GM23338 (cell line): ENCODE measurements at regions not wholly inside any gene's neighbourhood (a gene's known extent, or its start where the extent isn't known, plus 50 kb on each side); places are given as distances from the start of the nearest gene placed in this dataset.

Source experiments
- ATAC-seq: fragments of 200-7000 bp; cut with Tn5 transposase; 3 replicates; pipeline ENCODE4 v1.9.1; 2020
- DNase-seq: peaks from one replicate; pipeline ENCODE4 v3.0.0-alpha.2; 2015; ENCODE audit warnings: low spot score
- H2AFZ ChIP-seq: fragments of 200-600 bp; sonication (generic); 2 replicates; pipeline ENCODE4 v1.8.0; 2016; ENCODE audit warnings: antibody characterized with exemption, mild to moderate bottlenecking, moderate library complexity
- H3F3A ChIP-seq: fragments of 200-600 bp; sonication (generic); replicated peaks from 2 replicates; pipeline ENCODE4 v1.8.0; 2017; ENCODE audit warnings: antibody characterized with exemption, mixed run types, low read depth
- H3K27ac ChIP-seq: fragments of 200-600 bp; sonication (generic); 2 replicates; pipeline ENCODE4 v1.6.1; 2016; ENCODE audit warnings: low read depth
- H3K27me3 ChIP-seq: fragments of 200-600 bp; sonication (generic); 2 replicates; pipeline ENCODE4 v1.8.0; 2016; ENCODE audit warnings: mild to moderate bottlenecking, mixed run types, moderate library complexity; ENCODE audit not compliant: insufficient read depth
- H3K36me3 ChIP-seq: fragments of 200-600 bp; sonication (generic); 2 replicates; pipeline ENCODE4 v1.8.0; 2016; ENCODE audit warnings: mild to moderate bottlenecking; ENCODE audit not compliant: insufficient read depth
- H3K4me1 ChIP-seq: fragments of 200-600 bp; sonication (generic); 2 replicates; pipeline ENCODE4 v1.8.0; 2016; ENCODE audit warnings: mild to moderate bottlenecking, moderate library complexity; ENCODE audit not compliant: insufficient read depth
- H3K4me2 ChIP-seq: fragments of 200-600 bp; sonication (generic); 2 replicates; pipeline ENCODE4 v1.7.1; 2017; ENCODE audit warnings: mixed run types
- H3K4me3 ChIP-seq: fragments of 200-600 bp; sonication (generic); 2 replicates; pipeline ENCODE4 v1.6.1; 2016; ENCODE audit warnings: mixed run types
- H3K79me2 ChIP-seq: fragments of 200-600 bp; sonication (generic); replicated peaks from 2 replicates; pipeline ENCODE4 v1.8.0; 2017; ENCODE audit warnings: mild to moderate bottlenecking; ENCODE audit not compliant: insufficient read depth
- H3K9me2 ChIP-seq: fragments of 200-600 bp; sonication (generic); 2 replicates; pipeline ENCODE4 v1.8.0; 2017; ENCODE audit not compliant: insufficient read depth
- H4K20me1 ChIP-seq: fragments of 200-600 bp; sonication (generic); replicated peaks from 2 replicates; pipeline ENCODE4 v1.8.0; 2017; ENCODE audit warnings: mild to moderate bottlenecking; ENCODE audit not compliant: insufficient read depth
- H3K27ac Mint-ChIP-seq: 2 replicates; pipeline ENCODE4 v1.8.0; 2020; ENCODE audit warnings: inconsistent platforms, mild to moderate bottlenecking, moderate library complexity, mixed read lengths
- H3K27me3 Mint-ChIP-seq: 3 replicates; pipeline ENCODE4 v1.8.0; 2022; ENCODE audit warnings: low read depth, mild to moderate bottlenecking, moderate library complexity, mixed read lengths, inconsistent platforms; ENCODE audit not compliant: insufficient read depth, poor library complexity
- H3K36me3 Mint-ChIP-seq: 3 replicates; pipeline ENCODE4 v1.8.0; 2021; ENCODE audit warnings: low read depth, mild to moderate bottlenecking, inconsistent platforms, moderate library complexity, mixed read lengths
- H3K4me1 Mint-ChIP-seq: 3 replicates; pipeline ENCODE4 v1.8.0; 2020; ENCODE audit warnings: mild to moderate bottlenecking, inconsistent platforms, mixed read lengths
- H3K4me3 Mint-ChIP-seq: 3 replicates; pipeline ENCODE4 v1.8.0; 2021; ENCODE audit warnings: moderate library complexity, mild to moderate bottlenecking, inconsistent platforms, mixed read lengths
- H3K9me3 Mint-ChIP-seq: 3 replicates; pipeline ENCODE4 v1.8.0; 2020; ENCODE audit warnings: moderate library complexity, mild to moderate bottlenecking, inconsistent platforms, mixed read lengths
- CREB1 ChIP-seq: fragments of 250-450 bp; sonication (Bioruptor Pico); IDR thresholded peaks from 2 replicates; pipeline ENCODE4 v1.5.0; 2020; ENCODE audit warnings: low read depth, mild to moderate bottlenecking, moderate library complexity
- EZH2 ChIP-seq: fragments of 200-600 bp; sonication (generic); IDR thresholded peaks from one replicate; pipeline ENCODE4 v1.8.0; 2017; ENCODE audit warnings: antibody characterized with exemption, mild to moderate bottlenecking, low read depth; ENCODE audit not compliant: unreplicated experiment
- EZH2phosphoT487 ChIP-seq: fragments of 200-600 bp; sonication (generic); IDR thresholded peaks from one replicate; pipeline ENCODE4 v1.8.1; 2018; ENCODE audit warnings: antibody characterized with exemption; ENCODE audit not compliant: unreplicated experiment
- JUNB ChIP-seq: IDR thresholded peaks from one replicate; pipeline ENCODE4 v1.6.1; 2016; ENCODE audit warnings: antibody characterized with exemption; ENCODE audit not compliant: unreplicated experiment
- NANOG ChIP-seq: IDR thresholded peaks from 2 replicates; pipeline ENCODE4 v1.6.1; 2016; ENCODE audit warnings: antibody characterized with exemption, borderline replicate concordance
- POLR2AphosphoS5 ChIP-seq: IDR thresholded peaks from 2 replicates; pipeline ENCODE4 v1.6.1; 2016; ENCODE audit warnings: antibody characterized with exemption, low read depth
- STAT1 ChIP-seq: IDR thresholded peaks from one replicate; pipeline ENCODE4 v1.6.1; 2016; ENCODE audit warnings: antibody characterized with exemption; ENCODE audit not compliant: unreplicated experiment
- ZNF114 ChIP-seq: fragments of 250-450 bp; sonication (Bioruptor Pico); IDR thresholded peaks from 2 replicates; pipeline ENCODE4 v1.5.0; 2020; ENCODE audit warnings: mild to moderate bottlenecking, moderate library complexity
- ZNF331 ChIP-seq: fragments of 250-450 bp; sonication (Bioruptor Pico); IDR thresholded peaks from 2 replicates; pipeline ENCODE4 v1.5.0; 2020; ENCODE audit warnings: low read depth, mild to moderate bottlenecking, moderate library complexity
- TF ChIP-seq, protein P1 (sequence below): IDR thresholded peaks from one replicate; pipeline ENCODE4 v1.6.1; 2018; ENCODE audit warnings: antibody characterized with exemption; ENCODE audit not compliant: unreplicated experiment
- TF ChIP-seq, protein P2 (sequence below): IDR thresholded peaks from 2 replicates; pipeline ENCODE4 v1.6.1; 2016; ENCODE audit warnings: antibody characterized with exemption
- TF ChIP-seq, protein P3 (sequence below): fragments of 250-450 bp; sonication (Bioruptor Pico); IDR thresholded peaks from 2 replicates; pipeline ENCODE4 v1.5.0; 2020; ENCODE audit warnings: mild to moderate bottlenecking, moderate library complexity
- TF ChIP-seq, protein P4 (sequence below), 2 experiments: fragments of 200-600 bp in 1 of 2; sonication (generic) in 1 of 2; conservative IDR thresholded peaks; 2 replicates each; pipeline versions ENCODE4 v1.5.1 to v1.6.1; 2016 to 2017; ENCODE audit warnings: antibody characterized with exemption in 2 of 2, low read depth in 2 of 2, mild to moderate bottlenecking in 2 of 2, moderate library complexity in 1 of 2

DNA sequence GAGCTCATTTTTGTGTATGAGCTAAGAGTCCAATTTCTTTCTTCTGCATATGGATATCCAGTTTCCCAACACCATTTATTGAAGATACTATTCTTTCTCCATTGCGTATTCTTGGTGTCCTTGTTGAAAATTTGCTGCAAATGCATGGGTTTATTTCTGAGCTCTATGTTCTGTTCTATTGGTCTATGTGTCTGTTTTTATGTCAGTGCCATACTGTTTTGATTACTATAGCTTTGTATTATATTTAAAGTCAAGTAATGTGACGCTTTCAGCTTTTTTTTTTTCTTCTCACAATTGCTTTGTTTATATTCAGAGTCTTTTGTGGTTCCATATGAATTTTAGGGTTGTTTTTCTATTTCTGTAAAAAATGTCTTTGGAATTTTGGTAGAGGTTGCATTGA is 247.1 kb upstream of the TBX3 start:
- DNase-seq (no peak), ATAC-seq (no peak)
- no peak overlapping the region for H3K27ac ChIP-seq
- no peaks in the 10 kb centered on the region for H3K27me3 ChIP-seq
- no peaks in the 10 kb centered on the region for H3K79me2 ChIP-seq
- no peaks in the 10 kb centered on the region for H3K36me3 ChIP-seq
- H3K4me3 ChIP-seq, result no peak overlapping the region
- Mint-ChIP-seq H3K9me3 (peaks cover 7% of the 10 kb centered on the region; the same call in 2 of the 3 replicates), H3K4me1 (no peaks in the 10 kb centered on the region; the same call in 2 of the 3 replicates), H3K27me3 (no peaks in the 10 kb centered on the region), H3K4me3 (no peak overlapping the region), H3K36me3 (peaks cover 6% of the 10 kb centered on the region; the same call in 1 of the 3 replicates), H3K27ac (no peak overlapping the region)
- H3K9me2 ChIP-seq, result 0 out of 2 replicates have a peak, but pooled peaks cover 2% of the 10 kb centered on the region
- no peak overlapping the region for H2AFZ ChIP-seq
- H4K20me1 ChIP-seq, result no peaks in the 10 kb centered on the region
- TF ChIP-seq ZNF114, result no peak
- no peak for TF ChIP-seq POLR2AphosphoS5
- no peak for TF ChIP-seq JUNB
- no peak for TF ChIP-seq CREB1 (CRISPR knock-in tag)
- no peak for TF ChIP-seq EZH2phosphoT487
- no peak for TF ChIP-seq EZH2
- TF ChIP-seq, protein P1, sequence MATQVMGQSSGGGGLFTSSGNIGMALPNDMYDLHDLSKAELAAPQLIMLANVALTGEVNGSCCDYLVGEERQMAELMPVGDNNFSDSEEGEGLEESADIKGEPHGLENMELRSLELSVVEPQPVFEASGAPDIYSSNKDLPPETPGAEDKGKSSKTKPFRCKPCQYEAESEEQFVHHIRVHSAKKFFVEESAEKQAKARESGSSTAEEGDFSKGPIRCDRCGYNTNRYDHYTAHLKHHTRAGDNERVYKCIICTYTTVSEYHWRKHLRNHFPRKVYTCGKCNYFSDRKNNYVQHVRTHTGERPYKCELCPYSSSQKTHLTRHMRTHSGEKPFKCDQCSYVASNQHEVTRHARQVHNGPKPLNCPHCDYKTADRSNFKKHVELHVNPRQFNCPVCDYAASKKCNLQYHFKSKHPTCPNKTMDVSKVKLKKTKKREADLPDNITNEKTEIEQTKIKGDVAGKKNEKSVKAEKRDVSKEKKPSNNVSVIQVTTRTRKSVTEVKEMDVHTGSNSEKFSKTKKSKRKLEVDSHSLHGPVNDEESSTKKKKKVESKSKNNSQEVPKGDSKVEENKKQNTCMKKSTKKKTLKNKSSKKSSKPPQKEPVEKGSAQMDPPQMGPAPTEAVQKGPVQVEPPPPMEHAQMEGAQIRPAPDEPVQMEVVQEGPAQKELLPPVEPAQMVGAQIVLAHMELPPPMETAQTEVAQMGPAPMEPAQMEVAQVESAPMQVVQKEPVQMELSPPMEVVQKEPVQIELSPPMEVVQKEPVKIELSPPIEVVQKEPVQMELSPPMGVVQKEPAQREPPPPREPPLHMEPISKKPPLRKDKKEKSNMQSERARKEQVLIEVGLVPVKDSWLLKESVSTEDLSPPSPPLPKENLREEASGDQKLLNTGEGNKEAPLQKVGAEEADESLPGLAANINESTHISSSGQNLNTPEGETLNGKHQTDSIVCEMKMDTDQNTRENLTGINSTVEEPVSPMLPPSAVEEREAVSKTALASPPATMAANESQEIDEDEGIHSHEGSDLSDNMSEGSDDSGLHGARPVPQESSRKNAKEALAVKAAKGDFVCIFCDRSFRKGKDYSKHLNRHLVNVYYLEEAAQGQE, result no peak
- TF ChIP-seq ZNF331 (CRISPR knock-in tag), result no peak
- TF ChIP-seq, protein P2, sequence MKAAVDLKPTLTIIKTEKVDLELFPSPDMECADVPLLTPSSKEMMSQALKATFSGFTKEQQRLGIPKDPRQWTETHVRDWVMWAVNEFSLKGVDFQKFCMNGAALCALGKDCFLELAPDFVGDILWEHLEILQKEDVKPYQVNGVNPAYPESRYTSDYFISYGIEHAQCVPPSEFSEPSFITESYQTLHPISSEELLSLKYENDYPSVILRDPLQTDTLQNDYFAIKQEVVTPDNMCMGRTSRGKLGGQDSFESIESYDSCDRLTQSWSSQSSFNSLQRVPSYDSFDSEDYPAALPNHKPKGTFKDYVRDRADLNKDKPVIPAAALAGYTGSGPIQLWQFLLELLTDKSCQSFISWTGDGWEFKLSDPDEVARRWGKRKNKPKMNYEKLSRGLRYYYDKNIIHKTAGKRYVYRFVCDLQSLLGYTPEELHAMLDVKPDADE, result no peak
- TF ChIP-seq, protein P3, sequence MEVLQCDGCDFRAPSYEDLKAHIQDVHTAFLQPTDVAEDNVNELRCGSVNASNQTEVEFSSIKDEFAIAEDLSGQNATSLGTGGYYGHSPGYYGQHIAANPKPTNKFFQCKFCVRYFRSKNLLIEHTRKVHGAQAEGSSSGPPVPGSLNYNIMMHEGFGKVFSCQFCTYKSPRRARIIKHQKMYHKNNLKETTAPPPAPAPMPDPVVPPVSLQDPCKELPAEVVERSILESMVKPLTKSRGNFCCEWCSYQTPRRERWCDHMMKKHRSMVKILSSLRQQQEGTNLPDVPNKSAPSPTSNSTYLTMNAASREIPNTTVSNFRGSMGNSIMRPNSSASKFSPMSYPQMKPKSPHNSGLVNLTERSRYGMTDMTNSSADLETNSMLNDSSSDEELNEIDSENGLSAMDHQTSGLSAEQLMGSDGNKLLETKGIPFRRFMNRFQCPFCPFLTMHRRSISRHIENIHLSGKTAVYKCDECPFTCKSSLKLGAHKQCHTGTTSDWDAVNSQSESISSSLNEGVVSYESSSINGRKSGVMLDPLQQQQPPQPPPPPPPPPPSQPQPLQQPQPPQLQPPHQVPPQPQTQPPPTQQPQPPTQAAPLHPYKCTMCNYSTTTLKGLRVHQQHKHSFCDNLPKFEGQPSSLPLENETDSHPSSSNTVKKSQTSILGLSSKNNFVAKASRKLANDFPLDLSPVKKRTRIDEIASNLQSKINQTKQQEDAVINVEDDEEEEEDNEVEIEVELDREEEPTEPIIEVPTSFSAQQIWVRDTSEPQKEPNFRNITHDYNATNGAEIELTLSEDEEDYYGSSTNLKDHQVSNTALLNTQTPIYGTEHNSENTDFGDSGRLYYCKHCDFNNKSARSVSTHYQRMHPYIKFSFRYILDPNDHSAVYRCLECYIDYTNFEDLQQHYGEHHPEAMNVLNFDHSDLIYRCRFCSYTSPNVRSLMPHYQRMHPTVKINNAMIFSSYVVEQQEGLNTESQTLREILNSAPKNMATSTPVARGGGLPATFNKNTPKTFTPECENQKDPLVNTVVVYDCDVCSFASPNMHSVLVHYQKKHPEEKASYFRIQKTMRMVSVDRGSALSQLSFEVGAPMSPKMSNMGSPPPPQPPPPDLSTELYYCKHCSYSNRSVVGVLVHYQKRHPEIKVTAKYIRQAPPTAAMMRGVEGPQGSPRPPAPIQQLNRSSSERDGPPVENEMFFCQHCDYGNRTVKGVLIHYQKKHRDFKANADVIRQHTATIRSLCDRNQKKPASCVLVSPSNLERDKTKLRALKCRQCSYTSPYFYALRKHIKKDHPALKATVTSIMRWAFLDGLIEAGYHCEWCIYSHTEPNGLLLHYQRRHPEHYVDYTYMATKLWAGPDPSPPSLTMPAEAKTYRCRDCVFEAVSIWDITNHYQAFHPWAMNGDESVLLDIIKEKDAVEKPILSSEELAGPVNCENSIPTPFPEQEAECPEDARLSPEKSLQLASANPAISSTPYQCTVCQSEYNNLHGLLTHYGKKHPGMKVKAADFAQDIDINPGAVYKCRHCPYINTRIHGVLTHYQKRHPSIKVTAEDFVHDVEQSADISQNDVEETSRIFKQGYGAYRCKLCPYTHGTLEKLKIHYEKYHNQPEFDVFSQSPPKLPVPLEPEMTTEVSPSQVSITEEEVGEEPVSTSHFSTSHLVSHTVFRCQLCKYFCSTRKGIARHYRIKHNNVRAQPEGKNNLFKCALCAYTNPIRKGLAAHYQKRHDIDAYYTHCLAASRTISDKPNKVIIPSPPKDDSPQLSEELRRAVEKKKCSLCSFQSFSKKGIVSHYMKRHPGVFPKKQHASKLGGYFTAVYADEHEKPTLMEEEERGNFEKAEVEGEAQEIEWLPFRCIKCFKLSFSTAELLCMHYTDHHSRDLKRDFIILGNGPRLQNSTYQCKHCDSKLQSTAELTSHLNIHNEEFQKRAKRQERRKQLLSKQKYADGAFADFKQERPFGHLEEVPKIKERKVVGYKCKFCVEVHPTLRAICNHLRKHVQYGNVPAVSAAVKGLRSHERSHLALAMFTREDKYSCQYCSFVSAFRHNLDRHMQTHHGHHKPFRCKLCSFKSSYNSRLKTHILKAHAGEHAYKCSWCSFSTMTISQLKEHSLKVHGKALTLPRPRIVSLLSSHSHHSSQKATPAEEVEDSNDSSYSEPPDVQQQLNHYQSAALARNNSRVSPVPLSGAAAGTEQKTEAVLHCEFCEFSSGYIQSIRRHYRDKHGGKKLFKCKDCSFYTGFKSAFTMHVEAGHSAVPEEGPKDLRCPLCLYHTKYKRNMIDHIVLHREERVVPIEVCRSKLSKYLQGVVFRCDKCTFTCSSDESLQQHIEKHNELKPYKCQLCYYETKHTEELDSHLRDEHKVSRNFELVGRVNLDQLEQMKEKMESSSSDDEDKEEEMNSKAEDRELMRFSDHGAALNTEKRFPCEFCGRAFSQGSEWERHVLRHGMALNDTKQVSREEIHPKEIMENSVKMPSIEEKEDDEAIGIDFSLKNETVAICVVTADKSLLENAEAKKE (CRISPR knock-in tag), result no peak
- no peak for TF ChIP-seq NANOG
- no peak for TF ChIP-seq STAT1
- TF ChIP-seq, protein P4, sequence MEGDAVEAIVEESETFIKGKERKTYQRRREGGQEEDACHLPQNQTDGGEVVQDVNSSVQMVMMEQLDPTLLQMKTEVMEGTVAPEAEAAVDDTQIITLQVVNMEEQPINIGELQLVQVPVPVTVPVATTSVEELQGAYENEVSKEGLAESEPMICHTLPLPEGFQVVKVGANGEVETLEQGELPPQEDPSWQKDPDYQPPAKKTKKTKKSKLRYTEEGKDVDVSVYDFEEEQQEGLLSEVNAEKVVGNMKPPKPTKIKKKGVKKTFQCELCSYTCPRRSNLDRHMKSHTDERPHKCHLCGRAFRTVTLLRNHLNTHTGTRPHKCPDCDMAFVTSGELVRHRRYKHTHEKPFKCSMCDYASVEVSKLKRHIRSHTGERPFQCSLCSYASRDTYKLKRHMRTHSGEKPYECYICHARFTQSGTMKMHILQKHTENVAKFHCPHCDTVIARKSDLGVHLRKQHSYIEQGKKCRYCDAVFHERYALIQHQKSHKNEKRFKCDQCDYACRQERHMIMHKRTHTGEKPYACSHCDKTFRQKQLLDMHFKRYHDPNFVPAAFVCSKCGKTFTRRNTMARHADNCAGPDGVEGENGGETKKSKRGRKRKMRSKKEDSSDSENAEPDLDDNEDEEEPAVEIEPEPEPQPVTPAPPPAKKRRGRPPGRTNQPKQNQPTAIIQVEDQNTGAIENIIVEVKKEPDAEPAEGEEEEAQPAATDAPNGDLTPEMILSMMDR (conservative IDR thresholded peaks at IDR 0.05; ENCODE audit: low read depth in 2 of 2), result no peak
- no peaks in the 10 kb centered on the region for H3F3A ChIP-seq
- H3K4me1 ChIP-seq, result no peaks in the 10 kb centered on the region
- no peak overlapping the region for H3K4me2 ChIP-seq
